ENCODE measurements at regions not wholly inside any gene's neighbourhood (a gene's known extent, or its start where the extent isn't known, plus 50 kb on each side); places are given as distances from the start of the nearest gene placed in this dataset.

DNA sequence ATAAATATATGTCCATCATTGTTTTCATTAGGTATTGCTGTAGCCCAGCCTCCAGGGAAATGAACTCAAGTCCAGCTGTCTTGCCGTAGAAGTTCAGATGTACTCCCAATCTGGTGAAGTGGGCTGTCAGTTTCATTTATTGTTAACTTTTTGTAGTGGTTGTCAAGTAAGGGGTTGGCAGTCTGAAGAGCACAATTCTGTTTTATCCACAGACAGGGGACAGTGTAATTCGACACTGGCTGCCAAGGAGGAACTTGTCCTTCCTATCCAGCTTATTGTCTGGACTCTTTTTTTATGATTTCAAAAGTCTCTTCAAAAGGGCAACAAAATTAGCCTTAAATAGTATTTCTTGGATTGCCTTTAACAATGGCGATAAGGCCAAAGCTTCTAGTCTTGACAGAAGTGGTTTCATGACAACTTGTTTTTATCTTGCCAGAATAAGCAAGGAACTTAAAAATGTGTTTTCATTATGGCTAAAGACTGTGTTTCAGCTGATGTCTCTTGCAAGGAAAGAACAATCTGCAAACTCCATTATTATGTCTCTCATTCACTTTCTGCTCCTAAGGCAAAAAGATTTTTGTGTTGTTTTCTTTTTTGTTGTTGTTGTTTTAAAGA, 73.9 kb upstream of the TANC2 start:
- TF ChIP-seq POLR2A (IDR thresholded peaks at IDR 0.05; ENCODE audit: low read length) (no peak), GATA1 (IDR thresholded peaks at IDR 0.05; ENCODE audit: low read depth, low read length) (no peak)
